ENCODE measurements at regions not wholly inside any gene's neighbourhood (a gene's known extent, or its start where the extent isn't known, plus 50 kb on each side); places are given as distances from the start of the nearest gene placed in this dataset.

GRCh38 chr13:80235166-80235966 lies 105.6 kb downstream of the SPRY2 start:
- no peak for DNase-seq

GRCh38 chr13:80227645-80228044 lies 113.3 kb downstream of the SPRY2 start:
- no peak for DNase-seq

DNA sequence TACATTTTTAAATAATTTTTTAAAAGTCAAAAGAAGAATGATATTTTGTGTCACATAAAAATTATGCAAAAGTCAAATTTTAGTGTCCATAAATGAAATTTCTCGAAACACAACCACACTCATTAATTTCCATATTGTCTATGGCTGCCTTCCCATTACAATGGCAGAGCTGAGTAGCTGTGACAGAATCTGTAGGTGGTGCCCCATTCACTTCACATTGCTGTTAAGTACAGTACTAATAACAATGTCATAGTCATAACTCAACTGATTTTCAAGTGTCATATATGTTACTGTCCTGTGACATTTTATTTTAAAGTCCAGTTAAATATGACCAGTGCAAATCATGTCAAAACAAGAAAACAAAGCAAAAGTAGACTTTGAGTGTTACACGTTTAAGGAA lies 114.3 kb downstream of the SPRY2 start:
- DNase-seq: no peak

DNA sequence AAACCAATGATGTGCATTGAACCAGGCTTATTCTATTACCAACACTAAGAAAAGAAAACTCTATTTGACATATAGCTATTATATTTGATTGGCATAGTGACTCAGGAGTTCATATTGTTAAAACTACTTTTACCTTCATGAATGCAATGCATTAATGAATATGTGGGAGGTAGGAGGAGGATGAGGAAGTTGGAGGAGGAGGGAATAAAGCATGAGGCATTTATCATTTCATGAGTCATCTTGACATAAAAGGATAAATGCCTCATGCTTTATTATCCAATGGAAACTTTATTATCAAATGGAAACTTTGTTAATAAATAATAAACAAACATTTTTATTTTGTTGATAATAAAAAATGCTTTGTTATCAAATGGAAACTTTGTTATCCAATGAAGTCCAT lies 116.5 kb downstream of the SPRY2 start:
- DNase-seq: no peak

- DNase-seq: no peak
These were observed 123.1 kb downstream of the SPRY2 start for GRCh38 chr13:80217614-80218456.

DNA sequence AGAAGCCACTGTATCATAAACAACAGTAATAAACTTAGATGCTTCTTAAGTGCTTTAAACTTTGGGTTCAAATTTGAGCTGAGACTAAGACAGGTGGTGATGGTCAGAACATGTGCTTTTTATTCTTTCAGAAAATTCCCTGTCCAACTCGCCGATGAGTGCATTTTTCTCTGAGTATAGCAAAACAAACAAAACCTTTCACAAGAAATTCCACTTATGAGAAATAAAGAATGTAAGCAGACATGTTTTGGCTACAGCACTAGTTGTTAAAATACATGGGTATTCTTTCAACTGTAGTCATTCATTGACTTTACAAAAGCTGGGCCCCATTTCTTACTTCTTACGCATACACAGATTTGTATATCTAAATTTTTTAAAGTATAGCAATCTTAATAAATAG lies 125.6 kb downstream of the SPRY2 start:
- DNase-seq: no peak

- DNase-seq: no peak
These were observed 126.4 kb downstream of the SPRY2 start for GRCh38 chr13:80214521-80214991.

DNA sequence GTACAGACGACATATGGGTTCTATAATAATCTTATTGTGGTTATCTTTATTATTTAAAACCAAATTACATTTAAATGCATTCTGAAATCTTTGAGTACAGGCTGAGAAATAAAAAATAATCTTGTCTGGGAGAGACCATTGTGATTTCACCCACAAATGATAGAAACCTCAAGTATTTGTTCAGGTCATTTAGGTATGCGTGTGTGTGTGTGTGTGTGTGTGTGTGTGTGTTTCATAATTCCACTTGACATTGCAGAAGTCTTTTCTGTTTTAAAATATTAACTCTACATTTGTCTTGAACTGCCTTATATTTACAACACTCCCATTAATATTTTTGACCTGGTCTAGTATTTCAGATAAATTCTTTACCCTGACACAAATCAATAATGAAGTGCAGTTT lies 126.9 kb downstream of the SPRY2 start:
- DNase-seq: no peak

DNA sequence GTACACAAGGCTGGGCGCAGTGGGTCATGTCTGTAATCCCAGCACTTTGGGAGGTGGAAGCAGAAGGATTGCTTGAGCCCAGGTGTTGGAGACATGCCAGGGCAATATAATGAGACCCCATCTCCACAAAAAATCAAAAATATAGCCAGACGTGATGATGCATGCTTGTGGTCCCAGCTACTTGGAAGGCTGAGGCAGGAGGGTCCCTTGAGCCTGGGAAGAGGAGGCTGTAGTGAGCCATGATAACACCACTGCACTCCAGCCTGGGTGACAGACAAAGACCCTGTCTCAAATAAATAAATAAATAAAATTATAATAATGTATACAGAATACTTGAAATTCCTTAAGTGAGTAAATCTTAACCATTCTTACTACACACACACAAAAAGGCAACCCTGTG lies 127.7 kb downstream of the SPRY2 start:
- no peak for DNase-seq

- no peak for DNase-seq
These were observed 129.4 kb downstream of the SPRY2 start for GRCh38 chr13:80211566-80211965.

- DNase-seq: no peak
These were observed 136.3 kb downstream of the SPRY2 start for GRCh38 chr13:80204642-80205041.

DNA sequence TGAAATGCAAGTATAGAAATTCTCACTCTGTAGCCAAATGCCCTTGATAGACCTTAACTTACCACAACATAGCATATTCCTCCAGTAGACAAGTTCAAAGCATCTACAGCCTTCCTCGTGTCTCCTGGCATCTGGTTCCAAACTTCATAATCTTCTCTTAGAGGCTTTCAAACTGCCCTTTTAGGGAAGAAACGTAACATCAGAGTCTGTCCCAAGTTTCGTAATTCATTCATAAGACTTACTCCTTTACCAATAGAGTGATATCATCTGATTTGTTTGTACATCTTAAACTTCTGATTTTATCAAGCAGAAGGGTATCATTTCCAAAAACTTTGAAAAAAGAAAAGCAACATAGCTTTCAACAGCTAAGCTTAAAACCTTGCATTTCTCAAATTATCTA lies 137.4 kb downstream of the SPRY2 start:
- DNase-seq: no peak

DNA sequence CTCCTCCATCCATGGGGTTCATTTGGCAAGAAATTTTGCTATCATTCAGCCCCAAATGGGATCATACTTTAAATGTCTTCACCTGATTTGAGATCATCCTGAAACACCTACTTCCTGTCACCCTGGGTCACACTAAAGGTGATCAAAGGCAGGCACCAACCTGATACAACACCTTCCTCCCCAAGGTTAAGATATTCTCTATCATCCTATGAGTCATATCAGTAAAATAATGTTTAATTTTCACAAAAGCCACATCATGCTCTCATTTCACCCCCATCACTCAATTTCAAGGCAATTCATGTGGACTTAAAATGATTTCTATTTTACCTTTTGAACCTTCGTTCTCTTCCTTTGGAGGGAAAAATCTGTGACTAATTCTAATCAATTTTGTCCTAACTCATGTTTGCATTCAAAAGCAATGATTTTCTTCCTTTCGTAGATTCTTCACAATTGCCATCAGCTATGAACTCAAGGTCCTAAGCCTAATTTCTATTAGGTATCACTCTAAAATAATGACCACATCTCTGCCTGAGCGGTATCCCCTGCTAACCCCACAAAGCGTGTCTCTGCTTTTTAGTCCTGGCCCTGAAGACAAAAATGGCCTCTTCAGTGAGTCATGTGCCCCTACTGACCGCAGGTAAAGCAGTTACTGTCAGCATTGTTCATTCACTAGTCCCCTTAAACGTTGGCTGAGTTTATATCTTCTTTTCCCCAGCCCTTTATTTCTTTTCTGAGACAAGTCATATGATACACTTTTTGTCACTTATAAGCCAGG lies 139.0 kb downstream of the SPRY2 start:
- no peak for DNase-seq

- DNase-seq: no peak
These were observed 141.2 kb downstream of the SPRY2 start for GRCh38 chr13:80199585-80200292.

GRCh38 chr13:80199067-80199466 lies 141.9 kb downstream of the SPRY2 start:
- no peak for DNase-seq

GRCh38 chr13:80196756-80197155 lies 144.2 kb downstream of the SPRY2 start:
- DNase-seq: no peak

DNA sequence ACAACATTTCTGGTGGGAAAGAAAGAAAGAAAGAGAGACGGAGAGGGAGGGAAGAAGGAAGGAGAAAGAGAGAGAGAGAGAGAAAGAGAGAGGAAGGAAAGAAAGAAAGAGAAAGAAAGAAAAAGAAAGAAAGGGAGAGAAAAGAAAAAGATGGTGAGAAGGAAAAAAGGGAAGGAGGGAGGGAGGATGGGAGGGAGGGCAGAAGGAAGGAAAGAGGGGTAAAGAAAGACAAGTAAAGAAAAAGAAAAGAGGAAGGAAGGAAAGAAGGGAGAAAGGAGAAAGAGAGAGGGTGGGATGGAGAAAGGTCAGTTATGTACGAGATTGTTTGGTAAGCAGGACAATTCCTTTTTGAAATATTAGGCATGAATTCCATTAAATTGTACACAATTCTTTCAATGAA lies 145.3 kb downstream of the SPRY2 start:
- DNase-seq: no peak

GRCh38 chr13:80189889-80190597 lies 150.9 kb downstream of the SPRY2 start:
- no peak for DNase-seq

DNA sequence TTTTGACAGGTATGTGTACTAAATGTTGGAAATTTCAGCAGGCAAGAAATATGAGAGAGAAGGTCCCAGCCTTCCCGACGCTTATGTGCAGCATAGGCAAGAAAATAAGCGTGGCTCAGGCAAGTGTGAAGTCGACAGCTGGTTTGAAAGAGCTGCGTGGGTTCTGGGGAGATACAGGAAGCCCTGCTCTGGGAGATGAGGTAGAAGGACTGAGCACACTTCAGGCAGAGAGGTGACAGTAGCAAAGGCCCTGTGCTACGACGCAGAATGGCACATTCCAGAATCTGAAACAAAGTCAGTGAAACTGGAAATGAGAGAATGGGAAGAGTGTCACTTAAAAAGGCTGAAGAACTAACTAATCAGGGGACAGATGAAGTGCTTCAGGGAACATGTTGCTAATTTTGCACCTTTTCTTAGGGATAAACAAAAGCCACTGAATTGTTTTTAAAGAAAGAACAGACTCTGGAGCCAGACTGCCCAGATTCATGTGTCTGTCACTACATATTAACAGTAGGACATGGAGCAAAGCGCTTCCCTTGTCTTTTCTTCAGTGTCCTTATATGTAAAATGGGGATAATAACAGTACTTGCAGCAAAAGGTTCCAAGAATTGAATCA lies 160.1 kb downstream of the SPRY2 start:
- DNase-seq: no peak

GRCh38 chr13:80177327-80177726 lies 163.6 kb downstream of the SPRY2 start:
- DNase-seq: no peak

GRCh38 chr13:80173224-80173623 lies 167.7 kb downstream of the SPRY2 start:
- DNase-seq: no peak

- DNase-seq: no peak
These were observed 169.8 kb downstream of the SPRY2 start for GRCh38 chr13:80171096-80171495.

All from SHP77 (cell line).